G401.6 (cell line): ENCODE measurements at regions not wholly inside any gene's neighbourhood (a gene's known extent, or its start where the extent isn't known, plus 50 kb on each side); places are given as distances from the start of the nearest gene placed in this dataset.

ENCODE experiments used
- FAIRE-seq: peaks from 2 replicates; lab custom pipeline; 2012; peaks lifted over from hg19 to GRCh38; lab: Jason Lieb, UNC

DNA sequence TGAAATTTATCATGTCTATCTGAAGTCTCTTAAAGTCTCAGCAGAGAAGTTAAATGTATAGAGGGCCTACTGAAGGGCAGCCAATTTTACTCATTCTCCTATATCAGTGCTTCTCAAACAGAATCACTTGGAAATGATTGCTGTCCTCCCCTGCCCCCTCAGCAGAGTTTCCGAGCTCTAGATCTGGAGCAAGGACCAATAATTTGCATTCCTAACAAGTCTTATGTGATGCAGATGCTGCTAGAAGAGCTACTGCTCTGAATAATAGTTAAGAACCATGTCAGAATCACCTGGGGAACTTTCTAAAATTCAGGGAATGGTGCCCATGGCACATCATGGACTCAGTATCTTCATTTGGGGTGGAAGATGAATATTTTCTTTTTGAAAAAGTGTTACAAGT lies 105.6 kb upstream of the EPHA4 start:
- no peak for FAIRE-seq

GRCh38 chr2:221676566-221677172 lies 104.6 kb upstream of the EPHA4 start:
- FAIRE-seq = no peak

GRCh38 chr2:221675201-221675908 lies 103.3 kb upstream of the EPHA4 start:
- FAIRE-seq = no peak

GRCh38 chr2:221674446-221674845 lies 102.3 kb upstream of the EPHA4 start:
- no peak for FAIRE-seq

DNA sequence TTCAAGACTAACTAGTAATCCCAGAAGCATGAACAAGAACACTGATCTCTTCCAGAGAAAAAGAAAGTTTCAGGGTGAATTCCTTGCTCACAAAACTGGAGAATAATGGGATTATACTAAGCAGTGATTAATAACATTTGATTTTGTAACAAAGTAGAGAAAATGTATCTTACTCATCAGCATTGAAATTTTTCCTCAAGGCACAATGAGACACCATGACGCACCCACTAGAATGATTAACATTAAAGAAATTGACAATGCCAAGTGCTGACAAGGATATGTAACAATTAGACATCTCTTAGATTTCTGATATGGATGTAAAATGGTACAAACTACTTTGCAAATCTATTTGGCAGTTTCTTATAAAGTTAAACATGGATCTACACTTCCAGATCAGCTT lies 101.1 kb upstream of the EPHA4 start:
- FAIRE-seq = no peak

DNA sequence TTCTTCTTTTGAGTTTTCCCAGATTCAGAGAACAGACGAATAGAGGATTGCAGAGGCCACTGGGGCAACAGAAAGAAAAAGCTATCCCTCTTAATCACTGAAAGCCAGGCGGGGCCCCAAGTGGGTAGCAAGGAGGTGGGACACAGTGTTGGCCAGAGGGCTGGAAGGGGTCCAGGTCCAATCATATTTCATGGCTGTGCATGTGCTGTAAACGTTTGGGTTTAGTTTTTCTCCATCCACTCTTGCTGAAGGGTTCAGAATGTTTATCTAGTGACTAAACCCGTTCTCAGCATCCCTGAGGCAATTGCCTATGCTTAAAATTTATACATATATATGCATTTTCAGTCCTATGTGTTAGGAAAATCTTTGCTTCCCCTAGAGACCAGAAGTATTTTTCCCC lies 99.4 kb upstream of the EPHA4 start:
- no peak for FAIRE-seq

DNA sequence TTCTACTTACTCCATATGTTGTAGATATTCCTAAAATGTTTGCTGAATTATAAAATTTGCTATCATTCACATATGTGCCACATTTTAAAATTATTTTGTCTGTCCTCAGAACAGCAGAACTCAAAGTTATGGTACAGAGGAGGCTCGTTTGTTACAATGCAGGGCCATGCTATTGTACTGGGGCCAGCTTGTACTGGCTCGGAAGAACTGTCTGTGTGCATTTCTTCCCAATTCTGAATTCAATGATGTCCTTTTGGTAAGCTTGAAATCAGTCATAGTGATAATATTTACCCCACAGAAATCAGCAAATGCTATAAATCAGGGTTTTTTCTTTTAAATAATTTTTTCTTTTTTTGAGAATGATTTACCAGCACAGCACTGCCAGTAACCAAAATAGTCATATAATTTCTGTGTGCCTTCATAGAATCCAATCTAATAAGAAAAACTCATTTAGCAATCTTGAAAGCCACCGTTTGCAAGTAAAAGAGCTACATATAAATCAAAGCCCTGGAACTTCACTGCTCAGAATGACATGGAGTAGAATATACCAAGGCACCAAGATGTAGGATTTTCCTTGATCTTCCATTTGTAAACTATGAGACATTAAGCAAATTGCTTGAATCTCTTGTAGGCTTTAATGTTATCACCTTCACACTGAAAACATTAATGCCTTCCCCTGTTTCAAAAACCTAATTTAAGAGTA lies 90.7 kb upstream of the EPHA4 start:
- no peak for FAIRE-seq

GRCh38 chr2:221657806-221658205 lies 85.7 kb upstream of the EPHA4 start:
- no peak for FAIRE-seq

DNA sequence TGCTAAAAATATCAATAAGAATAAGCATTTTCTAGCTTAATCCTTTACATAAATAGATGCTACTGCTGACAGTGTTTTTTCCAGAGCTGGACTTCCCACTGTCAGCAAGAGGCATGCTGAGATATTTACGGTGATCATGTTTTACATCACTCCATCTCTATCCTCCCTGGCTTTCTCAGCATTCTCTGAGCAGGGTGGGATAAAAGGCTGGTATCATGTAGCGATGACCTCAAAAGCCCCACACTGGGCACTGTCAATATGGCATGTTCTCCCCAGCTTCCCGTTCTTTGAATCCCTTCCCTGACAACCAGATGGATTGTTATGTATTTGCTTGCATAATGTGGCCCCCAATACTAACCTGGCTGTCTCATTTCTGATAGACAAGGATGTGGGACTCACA lies 83.2 kb upstream of the EPHA4 start:
- no peak for FAIRE-seq

GRCh38 chr2:221653182-221653581 lies 81.1 kb upstream of the EPHA4 start:
- FAIRE-seq = no peak

GRCh38 chr2:221649051-221649775 lies 77.1 kb upstream of the EPHA4 start:
- FAIRE-seq = no peak

DNA sequence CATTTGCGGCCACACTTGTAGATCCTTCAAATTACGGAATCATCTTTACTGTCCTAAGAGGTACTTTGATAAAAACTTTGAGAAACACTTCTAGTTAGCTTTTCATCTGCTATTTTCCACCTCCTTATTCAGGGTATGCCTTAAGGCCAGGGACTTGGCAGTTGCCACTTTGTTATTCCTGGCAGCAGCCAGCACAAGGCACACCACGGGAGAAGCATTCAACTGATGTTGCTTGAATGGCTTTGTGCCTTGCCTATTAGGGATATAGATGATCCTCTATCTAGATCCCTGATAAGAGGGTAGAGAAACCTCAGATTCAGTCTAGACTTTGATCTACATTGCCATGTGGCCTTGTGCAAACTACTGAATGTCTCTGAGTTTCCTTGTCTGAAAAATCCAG lies 70.3 kb upstream of the EPHA4 start:
- no peak for FAIRE-seq

DNA sequence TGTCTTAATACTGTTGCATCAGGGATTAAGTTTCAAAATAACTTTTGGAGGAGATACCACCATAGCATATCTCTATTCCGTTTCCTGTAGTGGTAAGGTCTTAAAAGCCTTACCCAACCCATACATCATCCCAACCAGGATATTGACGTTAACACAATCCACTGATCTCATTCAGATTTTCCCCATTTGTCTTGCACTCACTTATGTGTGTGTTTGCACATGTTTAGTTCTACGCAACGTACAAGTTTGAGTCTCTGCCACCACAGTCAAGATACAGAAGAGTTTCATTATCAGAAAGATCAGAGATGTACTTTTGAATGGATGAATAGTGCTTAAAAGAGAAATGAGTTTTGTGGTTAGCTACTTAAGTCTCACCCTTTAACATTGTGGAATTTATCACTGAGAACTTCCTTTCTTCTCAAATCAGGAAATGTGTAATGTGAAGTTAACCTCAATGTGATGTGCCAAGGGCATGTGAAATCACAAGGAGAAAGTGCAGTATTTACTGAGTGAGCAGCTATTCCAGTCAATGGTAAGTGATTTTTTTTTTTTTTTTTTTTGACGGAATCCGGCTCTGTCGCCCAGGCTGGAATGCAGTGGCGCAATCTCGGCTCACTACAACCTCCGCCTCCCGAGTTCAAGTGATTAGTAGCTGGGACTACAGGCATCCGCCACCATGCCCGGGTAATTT lies 69.2 kb upstream of the EPHA4 start:
- FAIRE-seq = no peak

DNA sequence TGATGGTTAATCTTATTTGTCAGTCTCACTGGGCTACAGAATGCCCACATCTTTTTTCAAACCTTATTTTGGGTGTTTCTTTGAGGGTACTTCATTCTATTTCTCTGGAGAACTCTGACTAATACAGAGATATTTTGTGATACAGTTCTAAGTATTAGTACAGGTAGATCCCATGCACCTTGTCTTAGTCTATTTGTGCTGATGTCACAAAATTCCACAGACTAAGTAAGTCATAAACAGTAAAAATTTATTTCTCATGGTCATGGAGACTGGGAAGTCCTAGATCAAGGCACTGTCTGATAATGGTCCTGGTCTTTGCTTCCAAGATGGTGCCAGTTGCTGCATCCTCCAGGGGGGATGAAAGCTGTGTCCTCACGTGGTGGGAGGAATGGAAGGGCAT lies 68.6 kb upstream of the EPHA4 start:
- no peak for FAIRE-seq

- FAIRE-seq = no peak
Observed at GRCh38 chr2:221637851-221638250, 65.7 kb upstream of the EPHA4 start.

GRCh38 chr2:221635949-221636348 lies 63.8 kb upstream of the EPHA4 start:
- FAIRE-seq = no peak

GRCh38 chr2:221629468-221629867 lies 57.4 kb upstream of the EPHA4 start:
- no peak for FAIRE-seq

DNA sequence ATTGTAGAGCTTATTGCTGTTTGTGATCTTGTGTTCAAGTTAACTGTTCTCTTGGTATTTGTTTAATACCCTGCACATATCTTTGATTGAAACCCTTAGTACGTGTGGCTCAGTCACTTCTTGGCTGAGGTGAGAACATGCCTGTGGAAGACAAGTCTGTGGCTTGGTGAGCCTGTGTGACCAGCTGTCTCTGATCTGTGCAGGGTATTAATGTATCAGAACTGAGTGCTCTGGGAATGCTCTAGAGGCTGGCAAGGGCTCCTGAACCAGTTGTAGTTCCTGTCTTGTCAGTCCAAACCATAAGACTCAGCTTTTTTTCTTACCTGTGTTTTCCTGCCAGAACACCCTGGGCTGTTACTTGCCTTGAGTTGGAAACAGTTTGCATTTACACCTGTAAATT lies 52.4 kb upstream of the EPHA4 start:
- no peak for FAIRE-seq
